HG03196 (cell line): ENCODE measurements at regions not wholly inside any gene's neighbourhood (a gene's known extent, or its start where the extent isn't known, plus 50 kb on each side); places are given as distances from the start of the nearest gene placed in this dataset.

Experiments
- ATAC-seq: cut with Tn5 transposase; IDR thresholded peaks from one replicate; pipeline ENCODE4 v1.9.1; 2021; ENCODE audit not compliant: unreplicated experiment

- ATAC-seq, result no peak
These were observed 58.9 kb upstream of the ZNF618 start for GRCh38 chr9:113817171-113817570.

GRCh38 chr9:113818391-113818790 is 57.7 kb upstream of the ZNF618 start:
- ATAC-seq, result no peak

GRCh38 chr9:113822315-113822714 is 53.8 kb upstream of the ZNF618 start:
- ATAC-seq, result no peak

- no peak for ATAC-seq
These were observed 52.7 kb upstream of the ZNF618 start for GRCh38 chr9:113823421-113823820.
